HUES64 (cell line): ENCODE measurements at regions not wholly inside any gene's neighbourhood (a gene's known extent, or its start where the extent isn't known, plus 50 kb on each side); places are given as distances from the start of the nearest gene placed in this dataset.

Source experiments
- H3K27ac ChIP-seq: 2 replicates; pipeline ENCODE4 v1.7.0; 2013; ENCODE audit warnings: low read depth, low read length, inconsistent platforms
- H3K27me3 ChIP-seq: 2 replicates; pipeline ENCODE4 v1.6.1; 2013; ENCODE audit warnings: mild to moderate bottlenecking, low read length; ENCODE audit not compliant: insufficient read depth
- H3K36me3 ChIP-seq: 2 replicates; pipeline ENCODE4 v1.6.1; 2013; ENCODE audit warnings: mild to moderate bottlenecking, low read length; ENCODE audit not compliant: insufficient read depth
- H3K4me1 ChIP-seq: 2 replicates; pipeline ENCODE4 v1.6.1; 2013; ENCODE audit warnings: mild to moderate bottlenecking, low read length, moderate library complexity; ENCODE audit not compliant: insufficient read depth
- H3K4me3 ChIP-seq: 2 replicates; pipeline ENCODE4 v1.5.1; 2013; ENCODE audit warnings: mild to moderate bottlenecking, low read length, moderate library complexity
- H3K9ac ChIP-seq: 2 replicates; pipeline ENCODE4 v1.6.1; 2013; ENCODE audit warnings: mild to moderate bottlenecking, low read depth, low read length
- H3K9me3 ChIP-seq: 2 replicates; pipeline ENCODE4 v1.6.1; 2013; ENCODE audit warnings: low read depth, low read length; ENCODE audit not compliant: insufficient read depth
- WGBS: fragments of 150-250, 120-280 bp; methylation state at CpG from one replicate; pipeline ENCODE4 v1.1.7; 2013; ENCODE audit warnings: missing lambda C conversion rate; 5-methylcytosine and 5-hydroxymethylcytosine counted together

DNA sequence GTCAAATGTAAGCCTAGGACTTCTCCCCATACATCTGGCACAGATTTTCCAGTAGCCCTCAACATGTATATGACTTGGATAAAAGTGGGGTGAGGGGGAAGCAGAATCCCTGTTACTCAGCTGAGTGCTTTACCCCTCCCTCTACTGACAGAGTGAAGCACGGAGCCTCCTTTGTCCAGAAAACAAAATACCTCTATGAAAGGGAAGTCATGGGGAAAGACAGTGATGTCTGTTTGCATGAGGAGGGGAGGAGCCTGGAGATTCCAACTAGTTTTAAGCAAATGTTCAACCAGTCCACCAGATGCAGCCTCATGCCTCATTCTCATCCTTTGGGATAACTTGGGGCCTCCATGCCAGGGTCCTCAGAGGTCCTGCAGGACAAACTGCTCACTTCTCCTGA is 203.9 kb downstream of the SMAD2 start:
- Histone ChIP-seq H3K9ac (no peak overlapping the region), H3K4me3 (no peak overlapping the region), H3K27ac (no peak overlapping the region), H3K9me3 (no peaks in the 10 kb centered on the region), H3K4me1 (no peaks in the 10 kb centered on the region), H3K36me3 (no peaks in the 10 kb centered on the region), H3K27me3 (no peaks in the 10 kb centered on the region)
- no CpG with 5 or more reads among the region's 1 CpG for WGBS

DNA sequence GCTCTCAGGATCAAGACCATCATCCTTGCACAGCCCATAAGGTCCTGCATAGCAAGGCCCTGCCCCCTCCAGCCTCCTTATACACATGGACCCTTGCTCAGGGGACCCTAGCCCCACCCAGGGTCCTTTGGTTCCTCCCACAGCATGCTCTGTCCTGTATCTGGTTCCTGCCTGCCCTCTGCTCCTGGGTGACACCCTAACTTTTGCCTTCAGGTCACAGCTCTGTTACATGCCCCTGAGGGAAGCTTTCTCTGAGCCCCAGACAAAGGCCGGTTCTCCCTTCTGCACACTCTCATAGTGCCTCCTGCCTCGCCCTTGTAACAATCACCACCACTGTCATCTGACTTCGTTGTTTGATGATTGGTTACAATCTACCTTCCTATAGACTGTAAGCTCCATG is 204.8 kb downstream of the SMAD2 start:
- H3K9ac ChIP-seq = no peak overlapping the region
- 97% methylated on average over 3 of the region's 3 CpGs for WGBS
- no peaks in the 10 kb centered on the region for H3K27me3 ChIP-seq
- no peaks in the 10 kb centered on the region for H3K36me3 ChIP-seq
- H3K27ac ChIP-seq = no peak overlapping the region
- no peaks in the 10 kb centered on the region for H3K9me3 ChIP-seq
- no peak overlapping the region for H3K4me3 ChIP-seq
- no peaks in the 10 kb centered on the region for H3K4me1 ChIP-seq

GRCh38 chr18:47724186-47724975 is 206.1 kb downstream of the SMAD2 start:
- H3K9ac ChIP-seq = no peak overlapping the region
- no peaks in the 10 kb centered on the region for H3K36me3 ChIP-seq
- H3K9me3 ChIP-seq = no peaks in the 10 kb centered on the region
- no peak overlapping the region for H3K27ac ChIP-seq
- WGBS = 77% methylated on average over 9 of the region's 9 CpGs
- H3K4me3 ChIP-seq = no peak overlapping the region
- no peaks in the 10 kb centered on the region for H3K4me1 ChIP-seq
- no peaks in the 10 kb centered on the region for H3K27me3 ChIP-seq

- H3K36me3 ChIP-seq = no peaks in the 10 kb centered on the region
- WGBS = 87% methylated on average over 16 of the region's 16 CpGs
- H3K4me1 ChIP-seq = no peaks in the 10 kb centered on the region
- no peaks in the 10 kb centered on the region for H3K9me3 ChIP-seq
- no peak overlapping the region for H3K9ac ChIP-seq
- H3K27ac ChIP-seq = no peak overlapping the region
- no peaks in the 10 kb centered on the region for H3K27me3 ChIP-seq
- no peak overlapping the region for H3K4me3 ChIP-seq
Measured at GRCh38 chr18:47721876-47722275, 208.6 kb downstream of the SMAD2 start.

GRCh38 chr18:47720741-47721140 is 209.7 kb downstream of the SMAD2 start:
- Histone ChIP-seq H3K9me3 (no peaks in the 10 kb centered on the region), H3K4me1 (no peaks in the 10 kb centered on the region), H3K27ac (no peak overlapping the region), H3K27me3 (no peaks in the 10 kb centered on the region), H3K4me3 (no peak overlapping the region), H3K36me3 (no peaks in the 10 kb centered on the region), H3K9ac (no peak overlapping the region)
- 86% methylated on average over 3 of the region's 3 CpGs for WGBS

DNA sequence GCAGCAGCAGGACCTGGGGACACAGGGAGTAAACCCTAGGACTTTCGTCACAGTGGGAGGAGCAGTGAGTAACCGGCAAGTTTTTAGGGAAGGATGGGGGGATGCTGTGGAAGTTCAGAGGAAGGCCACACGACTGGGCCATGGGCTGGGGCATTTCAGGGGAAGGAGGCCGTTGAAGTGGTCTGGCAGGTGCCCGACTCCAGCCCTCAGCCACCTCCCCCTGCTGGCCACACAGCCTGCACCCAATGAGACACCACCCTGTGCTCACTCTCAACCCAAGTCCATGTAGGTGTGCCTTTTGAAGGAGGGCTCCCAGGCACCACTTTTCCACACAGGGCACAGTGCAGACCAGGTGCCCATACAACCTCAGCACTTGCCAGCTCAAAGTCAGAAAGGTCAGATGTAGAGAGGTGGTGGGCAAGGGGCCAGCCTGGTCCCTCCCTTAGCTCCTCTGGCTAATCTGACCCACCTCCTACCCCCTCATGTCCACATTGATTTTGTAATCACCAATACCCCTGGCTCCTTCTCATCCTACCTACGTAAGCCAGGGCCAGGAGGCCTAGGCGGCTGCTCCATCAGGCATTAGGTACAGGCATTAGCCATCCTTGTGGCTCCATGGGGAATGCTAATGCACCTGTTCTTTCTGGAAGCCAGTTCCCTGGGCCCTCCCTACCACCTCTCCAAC is 211.2 kb downstream of the SMAD2 start:
- Histone ChIP-seq H3K36me3 (no peaks in the 10 kb centered on the region), H3K9me3 (no peaks in the 10 kb centered on the region), H3K27ac (no peak overlapping the region), H3K9ac (no peak overlapping the region), H3K27me3 (no peaks in the 10 kb centered on the region), H3K4me3 (no peak overlapping the region), H3K4me1 (no peaks in the 10 kb centered on the region)
- 89% methylated on average over 7 of the region's 7 CpGs for WGBS

GRCh38 chr18:47718646-47719045 is 211.8 kb downstream of the SMAD2 start:
- no peaks in the 10 kb centered on the region for H3K27me3 ChIP-seq
- 86% methylated on average over 1 of the region's 1 CpG for WGBS

DNA sequence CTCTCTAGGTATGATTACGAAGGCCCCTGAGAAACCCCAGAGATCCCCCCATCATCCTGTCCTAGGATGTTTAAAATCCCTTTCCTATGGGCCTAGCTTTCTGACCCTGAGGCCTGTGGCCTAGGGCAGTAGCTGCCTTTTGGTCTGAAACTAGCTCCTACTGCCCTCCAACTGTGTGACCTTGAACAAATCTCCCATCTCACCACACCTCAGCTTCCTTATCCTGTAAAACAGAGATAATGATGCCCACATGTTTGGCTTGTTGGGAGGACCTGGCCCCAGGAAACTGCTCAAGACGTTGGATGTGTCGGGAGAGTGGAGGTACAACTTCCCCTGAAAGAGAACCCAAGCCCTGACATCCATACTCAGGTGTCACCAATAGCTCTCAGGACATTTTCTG is 213.2 kb downstream of the SMAD2 start:
- Histone ChIP-seq H3K4me1 (no peaks in the 10 kb centered on the region), H3K9me3 (no peaks in the 10 kb centered on the region), H3K27ac (no peak overlapping the region), H3K4me3 (no peak overlapping the region), H3K27me3 (no peaks in the 10 kb centered on the region), H3K9ac (no peak overlapping the region), H3K36me3 (no peaks in the 10 kb centered on the region)
- 89% methylated on average over 3 of the region's 3 CpGs for WGBS

More at GRCh38 chr18:47718646-47719045, 211.8 kb downstream of the SMAD2 start:
- Histone ChIP-seq H3K4me3 (no peak overlapping the region), H3K9ac (no peak overlapping the region), H3K9me3 (no peaks in the 10 kb centered on the region), H3K4me1 (no peaks in the 10 kb centered on the region), H3K27ac (no peak overlapping the region), H3K36me3 (no peaks in the 10 kb centered on the region)

- Histone ChIP-seq H3K9ac (no peak overlapping the region), H3K27ac (no peak overlapping the region), H3K4me1 (no peaks in the 10 kb centered on the region), H3K4me3 (no peak overlapping the region), H3K9me3 (no peaks in the 10 kb centered on the region), H3K27me3 (no peaks in the 10 kb centered on the region), H3K36me3 (no peaks in the 10 kb centered on the region)
- WGBS = 83% methylated on average over 4 of the region's 6 CpGs
Measured at GRCh38 chr18:47716632-47717185, 213.8 kb downstream of the SMAD2 start.

- Histone ChIP-seq H3K9me3 (no peaks in the 10 kb centered on the region), H3K27me3 (no peaks in the 10 kb centered on the region), H3K27ac (no peak overlapping the region), H3K36me3 (no peaks in the 10 kb centered on the region), H3K4me3 (no peak overlapping the region), H3K4me1 (no peaks in the 10 kb centered on the region), H3K9ac (no peak overlapping the region)
- 100% methylated on average over 2 of the region's 2 CpGs for WGBS
Measured at GRCh38 chr18:47710451-47710850, 220.0 kb downstream of the SMAD2 start.

DNA sequence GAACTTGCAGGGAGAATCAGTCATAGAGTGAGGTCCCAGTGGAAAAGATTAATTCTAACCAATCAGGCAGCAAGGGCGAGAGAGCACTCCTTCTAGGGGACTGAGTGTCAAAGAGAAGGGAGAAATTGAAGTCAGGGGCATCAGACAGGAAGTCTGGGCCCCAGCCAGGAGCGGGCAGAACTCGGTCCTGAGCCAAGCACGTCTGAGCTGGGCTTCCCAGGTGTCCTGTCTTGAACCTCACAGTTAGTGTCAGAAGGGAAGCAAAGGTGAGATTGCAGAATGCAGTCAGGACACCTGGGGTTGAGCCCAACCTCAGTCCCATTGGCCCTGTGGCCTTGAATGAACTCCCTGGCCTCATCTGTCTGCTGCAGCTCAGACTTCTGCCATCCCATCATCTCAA is 220.9 kb downstream of the SMAD2 start:
- H3K27ac ChIP-seq = no peak overlapping the region
- H3K36me3 ChIP-seq = no peaks in the 10 kb centered on the region
- WGBS = 76% methylated on average over 4 of the region's 4 CpGs
- no peak overlapping the region for H3K9ac ChIP-seq
- H3K4me1 ChIP-seq = no peaks in the 10 kb centered on the region
- H3K4me3 ChIP-seq = no peak overlapping the region
- no peaks in the 10 kb centered on the region for H3K27me3 ChIP-seq
- no peaks in the 10 kb centered on the region for H3K9me3 ChIP-seq
